Subcutaneous abdominal adipose tissue (tissue), 5 donors: ENCODE measurements at regions not wholly inside any gene's neighbourhood (a gene's known extent, or its start where the extent isn't known, plus 50 kb on each side); places are given as distances from the start of the nearest gene placed in this dataset.

Experiments used
- H3K27ac ChIP-seq: one replicate; pipeline ENCODE4 v1.7.0; 2013; ENCODE audit warnings: low read depth, mild to moderate bottlenecking, inconsistent platforms, low read length, moderate library complexity
- H3K27me3 ChIP-seq, 5 donors: one replicate each; pipeline ENCODE4 v1.7.0; 2013; ENCODE audit warnings: low read length in 5 of 5, inconsistent platforms in 1 of 5; ENCODE audit not compliant: control insufficient read depth in 5 of 5, insufficient read depth in 4 of 5
- H3K36me3 ChIP-seq, 5 donors: one replicate each; pipeline ENCODE4 v1.7.0; 2013; ENCODE audit warnings: low read length in 5 of 5; ENCODE audit not compliant: control insufficient read depth in 5 of 5, insufficient read depth in 5 of 5
- H3K4me1 ChIP-seq, 5 donors: one replicate each; pipeline ENCODE4 v1.7.0; 2013; ENCODE audit warnings: low read length in 5 of 5, mild to moderate bottlenecking in 3 of 5, moderate library complexity in 1 of 5; ENCODE audit not compliant: control insufficient read depth in 5 of 5, insufficient read depth in 5 of 5
- H3K4me3 ChIP-seq, 5 donors: one replicate each; pipeline ENCODE4 v1.7.0; 2013; ENCODE audit warnings: low read length in 5 of 5, low read depth in 1 of 5
- H3K9ac ChIP-seq, 5 donors: one replicate each; pipeline ENCODE4 v1.7.0; 2013; ENCODE audit warnings: low read length in 5 of 5, mild to moderate bottlenecking in 4 of 5, moderate library complexity in 3 of 5
- H3K9me3 ChIP-seq, 5 donors: one replicate each; pipeline ENCODE4 v1.7.0; 2013; ENCODE audit warnings: low read length in 5 of 5; ENCODE audit not compliant: control insufficient read depth in 5 of 5
- donor health status: healthy.
- donor health status: healthy.
- donor health status: healthy.
- donor health status: healthy.
- donor health status: healthy.

- Histone ChIP-seq H3K4me3 (no peak overlapping the region), H3K9me3 (no peaks in the 10 kb centered on the region), H3K9ac (no peak overlapping the region), H3K27me3 (peaks cover 0 to 12% (median 0%) of the 10 kb centered on the region in 5 donors), H3K4me1 (peaks cover 0 to 8% (median 6%) of the 10 kb centered on the region in 5 donors), H3K27ac (no peak overlapping the region), H3K36me3 (no peaks in the 10 kb centered on the region)
Measured at GRCh38 chr15:70521576-70522322, 241.6 kb downstream of the UACA start.

DNA sequence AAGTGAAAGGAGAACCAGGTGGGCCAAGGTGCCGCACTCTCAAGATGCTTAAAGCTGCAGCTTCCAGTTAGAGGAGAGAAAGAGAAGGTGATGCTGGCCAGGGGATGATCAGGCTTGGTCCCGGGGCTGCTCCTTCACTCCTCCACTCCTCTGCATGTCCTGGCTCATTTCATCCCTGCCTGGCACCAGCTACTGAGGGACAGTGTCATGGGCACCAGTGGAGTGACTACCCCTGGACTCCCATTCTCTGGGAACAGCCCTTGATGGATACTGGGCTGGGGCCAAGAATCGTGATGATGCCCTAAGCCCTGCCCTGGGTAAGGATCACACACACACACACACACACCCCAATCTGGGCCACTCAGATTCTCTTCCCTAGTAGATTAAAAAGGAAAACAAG is 243.7 kb downstream of the UACA start:
- no peak overlapping the region for H3K27ac ChIP-seq
- peaks cover 0 to 12% (median 0%) of the 10 kb centered on the region in 5 donors for H3K27me3 ChIP-seq
- no peaks in the 10 kb centered on the region for H3K9me3 ChIP-seq
- H3K36me3 ChIP-seq, result no peaks in the 10 kb centered on the region
- no peaks in the 10 kb centered on the region for H3K4me1 ChIP-seq
- H3K4me3 ChIP-seq, result no peak overlapping the region
- no peak overlapping the region for H3K9ac ChIP-seq

DNA sequence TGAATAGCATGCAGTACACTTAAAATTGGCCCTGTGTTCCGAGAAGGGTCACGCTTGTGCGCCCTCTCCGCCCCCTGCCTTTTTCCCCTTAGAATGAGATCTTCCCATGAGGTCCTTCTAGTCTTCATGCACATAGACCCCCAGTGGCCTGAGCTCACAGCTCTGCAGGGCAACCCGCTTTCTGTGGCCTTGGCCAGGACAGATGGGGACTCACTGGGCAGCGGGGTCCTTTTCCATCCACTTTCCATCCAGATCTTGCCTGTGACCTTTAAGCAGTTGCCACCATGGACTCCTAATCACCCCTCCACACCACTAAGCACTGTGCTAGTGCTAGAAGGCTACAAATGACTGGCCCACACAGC is 244.4 kb downstream of the UACA start:
- Histone ChIP-seq H3K4me3 (no peak overlapping the region), H3K27ac (no peak overlapping the region), H3K27me3 (peaks cover 0 to 12% (median 0%) of the 10 kb centered on the region in 5 donors), H3K36me3 (no peaks in the 10 kb centered on the region), H3K9me3 (no peaks in the 10 kb centered on the region), H3K9ac (no peak overlapping the region), H3K4me1 (no peaks in the 10 kb centered on the region)

DNA sequence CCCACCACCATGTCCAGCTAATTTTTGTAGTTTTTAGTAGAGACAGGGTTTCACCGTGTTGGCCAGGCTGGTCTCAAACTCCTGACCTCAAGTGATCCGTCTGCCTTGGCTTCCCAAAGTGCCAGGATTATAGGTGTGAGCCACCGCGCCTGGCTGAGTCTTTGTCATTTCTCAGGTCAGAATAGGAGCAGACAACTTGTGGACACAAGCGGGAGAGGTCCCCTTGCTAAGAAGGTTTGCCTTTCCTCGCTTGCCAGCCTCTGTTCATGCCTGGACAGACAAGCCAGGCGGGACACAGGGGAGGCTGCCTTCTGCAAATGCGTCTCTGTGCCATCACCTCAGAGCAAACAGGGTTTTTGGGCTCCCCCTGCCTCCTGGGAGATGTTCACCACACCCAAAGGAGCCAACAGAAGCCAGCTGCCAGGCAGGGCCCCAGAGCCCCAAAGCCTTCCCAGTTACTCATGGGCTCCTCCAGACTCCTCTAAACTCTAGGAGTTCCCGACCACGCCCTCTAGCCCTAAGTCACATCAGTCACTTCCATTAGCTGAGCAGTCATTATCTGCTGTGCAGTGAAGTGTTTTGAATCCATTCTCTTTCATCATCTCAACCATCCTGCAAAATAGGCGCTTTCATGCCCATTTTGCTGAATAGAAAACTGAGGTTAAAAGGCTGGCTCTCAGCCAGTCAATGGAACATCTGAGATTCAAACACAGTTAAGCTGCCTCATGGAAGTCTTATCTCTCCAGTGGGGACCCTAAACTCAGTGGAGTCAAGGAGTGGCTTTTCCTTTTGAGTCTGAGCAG is 245.0 kb downstream of the UACA start:
- no peaks in the 10 kb centered on the region for H3K4me1 ChIP-seq
- no peak overlapping the region for H3K4me3 ChIP-seq
- no peaks in the 10 kb centered on the region for H3K36me3 ChIP-seq
- H3K9me3 ChIP-seq, result no peaks in the 10 kb centered on the region
- H3K27ac ChIP-seq, result no peak overlapping the region
- peaks cover 0 to 12% (median 0%) of the 10 kb centered on the region in 5 donors for H3K27me3 ChIP-seq
- no peak overlapping the region for H3K9ac ChIP-seq

DNA sequence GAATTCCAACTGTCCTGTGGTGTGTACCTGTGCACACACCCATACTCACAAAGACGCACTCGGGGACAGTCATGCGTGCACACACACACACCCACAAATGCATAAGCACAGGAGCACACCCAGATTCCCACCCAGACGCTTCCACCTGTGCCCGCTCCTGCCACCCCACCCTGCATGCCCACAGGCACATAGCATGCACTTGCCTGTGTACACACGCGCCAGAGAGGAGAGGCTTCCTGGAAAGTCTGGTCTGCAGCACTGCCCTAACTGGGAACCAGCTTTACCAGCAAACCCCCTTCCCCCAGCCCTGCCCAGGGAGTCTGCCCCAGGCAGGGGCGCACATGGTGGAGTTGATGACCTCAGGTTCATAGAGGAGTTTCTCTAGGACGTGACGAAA is 246.2 kb downstream of the UACA start:
- Histone ChIP-seq H3K27me3 (peaks cover 0 to 12% (median 0%) of the 10 kb centered on the region in 5 donors), H3K4me1 (no peaks in the 10 kb centered on the region), H3K4me3 (no peak overlapping the region), H3K9ac (no peak overlapping the region), H3K27ac (no peak overlapping the region), H3K9me3 (no peaks in the 10 kb centered on the region), H3K36me3 (no peaks in the 10 kb centered on the region)

DNA sequence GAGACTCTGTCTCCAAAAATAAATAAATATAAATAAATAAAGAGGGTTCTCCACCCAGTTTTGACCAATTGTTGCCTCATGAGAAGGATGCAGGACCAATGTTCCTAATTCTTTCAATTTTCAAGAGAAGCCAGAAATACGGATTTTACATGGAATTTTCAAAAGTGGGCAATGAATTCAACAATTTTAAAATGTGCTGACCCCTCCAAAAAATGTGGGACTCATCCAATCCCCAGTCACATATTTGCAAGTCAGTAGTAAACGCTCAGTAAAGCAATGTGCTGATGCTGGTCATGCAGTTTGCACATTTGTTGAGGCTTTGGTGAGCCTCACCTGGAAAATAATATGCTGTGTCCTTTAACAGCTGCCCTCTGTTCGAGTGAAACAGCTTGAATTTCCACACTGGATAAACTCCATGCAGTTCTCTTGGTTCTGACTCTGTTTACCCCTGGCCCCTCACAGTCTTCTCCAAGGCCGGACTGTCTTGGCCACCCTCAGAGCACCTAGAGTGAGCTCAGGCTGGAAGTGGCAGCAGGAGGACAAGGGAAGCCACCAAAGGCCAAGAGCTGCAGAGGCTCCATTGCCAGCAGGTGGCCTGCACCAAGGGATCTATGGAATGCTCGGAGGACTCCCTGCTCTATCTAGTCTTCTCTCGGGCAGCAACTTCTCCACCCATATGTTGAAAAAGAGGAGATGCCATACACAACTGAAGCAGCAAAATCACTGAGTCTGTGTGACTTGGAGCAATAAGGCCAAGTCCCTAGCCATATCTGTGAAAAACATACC is 246.8 kb downstream of the UACA start:
- peaks cover 0 to 12% (median 0%) of the 10 kb centered on the region in 5 donors for H3K27me3 ChIP-seq
- H3K4me1 ChIP-seq, result no peaks in the 10 kb centered on the region
- no peaks in the 10 kb centered on the region for H3K9me3 ChIP-seq
- H3K36me3 ChIP-seq, result no peaks in the 10 kb centered on the region
- no peak overlapping the region for H3K9ac ChIP-seq
- no peak overlapping the region for H3K4me3 ChIP-seq
- H3K27ac ChIP-seq, result no peak overlapping the region

- Histone ChIP-seq H3K4me1 (peaks cover 0 to 5% (median 0%) of the 10 kb centered on the region in 5 donors), H3K9ac (no peak overlapping the region), H3K36me3 (no peaks in the 10 kb centered on the region), H3K4me3 (no peak overlapping the region), H3K27me3 (peaks cover 0 to 12% (median 0%) of the 10 kb centered on the region in 5 donors), H3K27ac (no peak overlapping the region), H3K9me3 (peaks cover 5 to 20% (median 10%) of the 10 kb centered on the region in 5 donors)
Measured at GRCh38 chr15:70514251-70514650, 249.1 kb downstream of the UACA start.

- Histone ChIP-seq H3K9me3 (peaks cover 5 to 20% (median 13%) of the 10 kb centered on the region in 5 donors), H3K9ac (no peak overlapping the region), H3K27ac (no peak overlapping the region), H3K4me3 (no peak overlapping the region), H3K27me3 (peaks cover 0 to 9% (median 0%) of the 10 kb centered on the region in 5 donors), H3K4me1 (peaks cover 0 to 10% (median 0%) of the 10 kb centered on the region in 5 donors), H3K36me3 (no peaks in the 10 kb centered on the region)
Measured at GRCh38 chr15:70513819-70514218, 249.5 kb downstream of the UACA start.

- Histone ChIP-seq H3K4me3 (no peak overlapping the region), H3K27me3 (peaks cover 0 to 7% (median 0%) of the 10 kb centered on the region in 5 donors), H3K4me1 (peaks cover 0 to 14% (median 2%) of the 10 kb centered on the region in 5 donors), H3K9ac (no peak overlapping the region), H3K36me3 (no peaks in the 10 kb centered on the region), H3K9me3 (peaks cover 5 to 20% (median 13%) of the 10 kb centered on the region in 5 donors), H3K27ac (no peak overlapping the region)
Measured at GRCh38 chr15:70512772-70513362, 250.5 kb downstream of the UACA start.
